GM18519 (cell line): ENCODE measurements at regions not wholly inside any gene's neighbourhood (a gene's known extent, or its start where the extent isn't known, plus 50 kb on each side); places are given as distances from the start of the nearest gene placed in this dataset.
"Not testable (repeated sequence)": the region's sequence is repeated elsewhere in the genome, so short reads cannot be mapped to it uniquely, and the experiment has no call there.

ENCODE experiments used
- ATAC-seq: cut with Tn5 transposase; IDR thresholded peaks from one replicate; pipeline ENCODE4 v1.9.1; 2021; ENCODE audit warnings: mild to moderate bottlenecking, moderate library complexity; ENCODE audit not compliant: unreplicated experiment, low FRiP score

DNA sequence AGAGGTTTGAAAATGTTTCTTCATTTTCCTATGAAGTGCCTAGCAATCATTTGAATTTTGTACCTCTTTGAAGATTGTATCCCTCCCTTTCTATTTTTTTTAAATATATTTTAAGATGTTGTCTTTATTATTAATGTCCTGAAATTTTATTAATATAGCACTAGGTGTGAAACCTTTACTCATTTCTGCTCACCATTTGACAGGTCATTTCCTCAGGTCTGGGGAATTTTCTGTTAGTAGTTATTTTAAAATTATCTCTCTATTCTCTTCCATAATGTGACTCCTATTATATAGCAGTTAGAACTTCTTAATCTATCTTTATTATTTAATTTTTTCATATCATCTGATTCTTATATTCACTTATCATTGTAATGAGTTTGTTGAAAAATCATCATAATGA lies 1038.6 kb upstream of the SLC39A10 start:
- ATAC-seq = no peak

DNA sequence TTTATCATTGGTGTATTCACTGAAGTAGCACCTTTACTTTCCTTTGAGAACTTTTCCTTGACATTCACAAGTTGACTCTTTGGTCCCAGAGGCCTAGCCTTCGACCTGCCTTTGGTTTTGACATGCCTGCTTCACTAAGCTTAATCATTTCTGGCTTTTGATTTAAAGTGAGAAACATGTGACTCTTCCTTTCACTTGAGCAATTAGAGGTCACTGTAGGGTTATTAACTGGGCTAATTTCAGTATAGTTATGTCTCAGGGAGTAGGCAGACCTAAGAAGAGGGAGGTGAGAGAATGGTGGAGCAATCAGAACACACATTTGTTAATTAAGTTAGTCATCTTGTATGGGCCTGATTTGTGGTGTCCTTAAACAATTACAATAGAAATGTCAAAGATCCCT lies 1040.7 kb upstream of the SLC39A10 start:
- ATAC-seq = peak; percentile 78

DNA sequence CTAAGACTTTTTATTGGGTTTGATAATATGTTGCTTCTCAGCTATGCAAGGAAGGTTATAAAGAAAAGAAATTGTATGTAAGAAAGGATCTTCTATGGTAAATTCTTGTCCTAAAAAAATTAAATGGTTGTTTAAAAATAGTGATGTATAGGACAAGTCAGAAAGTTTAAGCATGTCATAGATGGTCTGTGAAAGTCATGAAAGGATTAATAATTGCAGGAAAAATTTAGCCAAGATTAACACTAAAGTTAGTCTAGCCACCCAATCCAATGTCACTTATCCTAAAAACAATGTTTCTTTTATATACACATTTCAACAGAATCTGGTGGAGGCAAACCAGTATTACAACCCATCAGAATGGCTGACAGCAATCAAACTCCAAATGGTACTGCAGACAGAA lies 1046.7 kb upstream of the SLC39A10 start:
- no peak for ATAC-seq

DNA sequence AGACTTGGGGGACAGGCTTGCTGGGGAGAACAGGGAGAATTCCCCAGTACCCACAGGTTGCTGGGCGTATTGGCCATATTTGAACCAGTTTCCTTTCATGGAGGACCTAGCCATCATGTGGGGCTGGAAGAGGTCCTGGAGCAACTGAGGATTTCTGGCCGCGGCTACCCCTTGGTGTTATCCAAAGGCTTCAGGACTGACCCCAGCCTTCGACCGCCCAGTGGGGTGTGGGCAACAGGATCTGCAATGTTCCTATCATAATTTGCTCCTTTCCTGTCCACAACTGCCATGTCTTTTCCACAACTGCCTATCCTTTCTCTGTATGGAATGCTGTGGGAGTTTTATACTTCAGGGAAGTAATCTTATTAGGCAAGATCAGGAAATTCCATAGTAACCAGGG lies 1053.6 kb upstream of the SLC39A10 start:
- ATAC-seq = no peak

DNA sequence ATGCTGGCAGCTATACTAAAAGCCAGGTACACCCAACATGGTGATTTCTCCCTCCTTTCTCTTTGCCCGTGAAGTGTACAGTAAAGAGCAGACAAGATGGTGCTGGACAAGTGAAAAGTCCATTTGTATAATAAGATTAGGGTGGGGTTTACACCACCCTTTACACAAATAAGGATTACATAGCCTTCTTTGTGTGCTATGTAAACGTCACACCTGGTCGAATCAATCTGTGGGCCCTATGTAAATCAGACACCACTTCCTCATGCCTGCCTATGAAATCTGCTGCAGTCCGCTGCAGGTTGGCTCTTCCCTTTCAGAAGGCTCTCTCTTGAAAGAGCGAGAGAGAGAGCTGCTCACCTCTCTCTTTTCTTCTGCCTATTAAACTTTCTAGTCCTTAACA lies 1054.3 kb upstream of the SLC39A10 start:
- no peak for ATAC-seq

DNA sequence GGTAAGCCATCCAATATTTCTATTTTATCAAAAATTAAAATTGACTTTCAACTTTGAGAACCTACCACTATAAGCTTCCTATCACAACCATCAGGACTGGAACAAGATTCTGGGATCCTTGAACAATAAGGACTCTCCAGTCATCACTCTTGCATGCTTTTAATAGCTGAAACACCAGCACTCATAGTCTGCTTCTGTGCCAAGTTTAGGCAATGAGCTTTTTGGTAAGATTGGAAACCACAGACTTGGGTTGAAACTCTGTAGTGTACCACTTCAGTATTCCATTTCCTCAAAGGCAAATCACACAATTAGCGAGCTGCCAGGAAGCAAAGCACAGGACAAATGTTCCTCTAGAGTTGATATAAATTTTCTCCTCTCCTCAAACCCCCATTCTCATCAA lies 1065.8 kb upstream of the SLC39A10 start:
- ATAC-seq = no peak

DNA sequence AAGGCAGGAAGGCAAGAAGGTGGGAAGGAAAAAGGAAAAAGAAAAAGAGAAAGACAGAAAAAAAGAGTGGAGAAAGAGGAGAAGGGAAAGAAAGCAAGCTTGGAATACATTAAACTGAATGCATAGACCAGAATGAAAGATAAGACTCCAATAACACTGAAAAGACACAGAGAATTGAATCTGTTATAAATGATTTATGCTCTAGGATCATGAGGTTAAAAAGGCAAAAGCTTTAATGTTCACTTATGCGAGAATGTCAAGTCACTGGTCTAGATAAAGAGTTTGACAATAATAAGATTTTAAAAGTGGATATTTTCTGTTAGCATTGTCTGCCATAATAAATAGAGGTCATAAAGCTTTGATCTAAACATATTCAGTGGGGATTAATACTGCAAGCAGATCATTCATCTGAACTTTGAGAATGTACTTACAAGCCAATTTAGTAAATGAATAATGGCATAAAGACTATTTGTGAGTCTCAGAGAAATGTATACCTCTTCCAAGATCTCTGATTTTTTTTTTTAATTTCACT lies 1069.2 kb upstream of the SLC39A10 start:
- no peak for ATAC-seq

DNA sequence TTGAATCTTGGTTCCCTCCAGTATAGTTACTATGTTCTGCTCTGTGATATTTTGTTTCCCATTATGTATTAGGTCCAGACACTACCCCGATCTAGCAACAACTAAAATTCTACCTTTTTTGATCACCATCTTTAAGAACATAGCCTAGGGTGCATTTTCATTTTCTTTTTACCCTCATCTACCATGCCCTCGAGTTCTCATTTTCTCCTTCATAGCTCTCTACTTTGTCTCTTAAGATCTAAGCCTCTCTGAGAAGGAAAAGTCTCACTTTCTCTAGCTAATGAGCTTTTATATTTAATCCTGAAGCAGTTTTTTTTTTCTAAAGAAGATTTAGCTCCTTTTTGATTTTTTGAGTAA lies 1089.4 kb upstream of the SLC39A10 start:
- peak; percentile 35 for ATAC-seq

DNA sequence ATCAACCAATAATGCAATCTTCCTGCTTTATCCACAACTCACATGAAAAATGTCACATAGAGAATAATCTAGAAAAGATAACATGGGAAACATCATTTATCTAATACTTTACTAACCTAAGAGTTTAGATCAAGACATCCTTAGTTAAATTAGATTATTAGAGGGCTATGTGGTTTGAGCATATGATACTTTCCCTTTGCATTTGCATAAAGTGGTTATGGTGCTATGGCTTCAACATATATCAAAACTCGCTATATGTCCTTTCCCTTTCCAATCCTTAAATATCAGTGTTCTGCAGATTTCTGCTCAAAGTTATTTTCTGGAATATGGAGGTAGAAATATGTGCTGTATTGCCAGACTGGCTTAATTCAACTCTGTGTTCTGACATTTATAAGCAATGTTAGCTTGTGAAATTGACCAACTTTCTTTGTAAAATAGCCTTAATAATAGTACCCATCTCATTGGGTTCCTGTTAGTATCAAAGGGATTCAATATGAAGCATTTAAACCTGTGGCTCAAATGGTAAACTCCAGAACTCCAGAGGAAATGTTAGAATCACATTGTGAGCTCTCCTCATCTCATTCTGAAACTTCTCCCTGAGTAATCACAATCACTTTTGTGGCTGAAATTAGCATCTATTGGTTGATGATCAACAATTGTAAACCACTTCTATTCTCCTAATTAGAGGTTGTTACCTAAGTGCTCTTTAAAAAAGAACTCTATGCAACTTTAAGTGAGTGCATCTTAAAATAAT lies 1089.9 kb upstream of the SLC39A10 start:
- ATAC-seq = peak; percentile 67

DNA sequence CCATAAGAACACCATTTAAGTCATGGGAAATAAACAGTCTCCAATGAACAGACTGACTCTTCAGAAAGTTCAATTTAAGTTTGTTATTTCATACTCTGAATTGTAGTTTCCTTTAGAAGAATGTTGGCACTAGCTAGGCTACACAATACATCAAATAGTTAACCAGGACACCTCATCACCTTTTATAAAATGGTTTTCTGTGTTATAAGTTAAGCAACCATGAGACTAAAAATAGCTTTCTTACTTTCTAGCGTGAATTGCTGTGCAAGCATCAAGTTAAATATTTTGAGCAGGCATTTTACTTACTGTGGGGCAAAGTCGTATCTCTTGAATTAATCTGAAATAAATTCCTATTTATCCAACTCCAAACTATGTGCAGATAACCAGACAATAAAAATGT lies 1092.6 kb upstream of the SLC39A10 start:
- no peak for ATAC-seq

DNA sequence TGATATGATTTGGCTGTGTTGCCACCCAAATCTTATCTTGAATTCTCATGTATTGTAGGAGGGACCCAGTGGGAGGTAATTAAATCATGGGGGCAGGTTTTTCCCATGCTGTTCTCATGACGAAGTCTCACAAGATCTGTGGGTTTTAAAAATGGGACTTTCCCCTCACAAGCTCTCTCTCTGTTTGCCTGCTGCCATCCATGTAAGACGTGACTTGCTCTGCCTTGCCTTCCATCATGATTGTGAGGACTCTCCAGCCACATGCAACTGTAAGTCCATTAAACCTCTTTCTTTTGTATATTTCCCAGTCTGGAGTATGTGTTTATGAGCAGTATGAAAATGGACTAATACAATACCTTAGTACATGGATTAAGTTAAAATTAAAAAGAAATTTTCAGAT lies 1094.7 kb upstream of the SLC39A10 start:
- ATAC-seq = no peak

DNA sequence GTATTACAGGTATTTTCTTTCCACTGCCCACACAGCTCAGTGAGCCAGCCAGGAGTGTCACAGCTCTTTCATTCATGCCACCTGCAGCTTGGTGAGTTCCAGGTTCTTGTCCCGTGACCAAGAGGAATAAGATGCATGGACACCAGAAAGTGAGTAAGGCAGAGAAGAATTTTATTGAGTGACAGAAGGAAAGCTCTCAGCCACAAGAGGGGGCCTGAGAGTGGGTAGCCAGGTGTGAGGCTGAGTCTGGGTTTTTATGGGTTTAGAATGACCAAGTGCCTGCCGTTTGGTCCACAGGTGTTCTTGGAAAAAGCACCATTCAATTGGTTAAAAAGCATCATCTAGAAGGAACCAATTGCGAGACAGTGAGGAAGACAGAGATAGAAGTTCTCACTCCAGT lies 1097.1 kb upstream of the SLC39A10 start:
- ATAC-seq = no peak

DNA sequence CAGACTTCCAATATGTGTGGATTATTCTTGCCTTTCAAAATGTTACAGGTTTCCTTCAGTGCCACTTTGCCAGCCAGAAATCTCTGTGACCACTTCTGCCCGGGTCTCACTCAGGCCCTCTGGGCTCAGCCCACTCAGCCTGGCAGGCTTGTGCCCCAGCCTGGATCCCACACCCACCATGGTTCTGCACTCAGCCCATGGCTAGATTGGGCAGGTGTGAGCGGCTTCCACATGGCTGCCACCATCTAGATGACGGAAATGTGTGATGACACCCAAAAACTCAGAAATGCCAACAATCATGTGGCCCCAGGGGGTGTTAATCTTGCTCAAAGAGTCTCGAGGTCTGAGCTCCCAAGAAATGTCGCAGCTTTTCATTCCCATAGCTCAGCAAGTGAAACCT lies 1097.5 kb upstream of the SLC39A10 start:
- ATAC-seq = no peak

DNA sequence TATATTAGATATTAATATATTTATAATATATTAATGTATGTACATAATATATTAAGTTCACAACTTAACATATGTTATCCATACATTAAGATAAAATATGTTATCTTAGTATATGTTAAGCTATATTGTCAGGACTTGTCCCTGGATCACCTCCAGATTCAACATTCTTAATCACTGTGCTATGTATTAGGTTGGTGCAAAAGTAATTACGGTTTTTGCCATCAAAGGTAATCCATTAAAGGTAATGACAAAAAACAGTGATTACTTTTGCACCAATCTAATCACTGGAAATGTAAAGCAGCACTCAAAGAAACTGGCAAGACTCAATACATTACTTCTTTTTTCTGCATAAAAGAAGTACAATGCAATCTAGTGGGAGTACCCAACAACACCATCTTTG lies 1099.0 kb upstream of the SLC39A10 start:
- ATAC-seq = no peak

DNA sequence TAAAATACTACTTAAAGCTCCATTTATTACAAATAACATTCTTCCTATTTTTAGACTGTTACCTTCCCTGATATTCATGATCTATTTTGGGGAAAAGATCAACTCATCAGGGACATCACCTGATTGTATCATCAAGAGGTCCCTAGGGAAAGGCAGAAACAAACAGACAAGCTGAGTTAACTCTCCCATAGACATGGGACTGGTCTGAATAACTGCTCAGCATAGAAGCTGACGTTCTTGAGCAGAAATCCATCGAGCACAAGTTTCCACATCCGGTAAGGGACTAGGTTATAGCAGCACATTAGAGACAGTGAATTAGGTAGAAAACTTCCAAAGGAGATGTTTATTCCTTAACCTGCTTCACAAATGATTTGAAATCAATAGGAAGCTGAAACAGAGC lies 1100.4 kb upstream of the SLC39A10 start:
- no peak for ATAC-seq

DNA sequence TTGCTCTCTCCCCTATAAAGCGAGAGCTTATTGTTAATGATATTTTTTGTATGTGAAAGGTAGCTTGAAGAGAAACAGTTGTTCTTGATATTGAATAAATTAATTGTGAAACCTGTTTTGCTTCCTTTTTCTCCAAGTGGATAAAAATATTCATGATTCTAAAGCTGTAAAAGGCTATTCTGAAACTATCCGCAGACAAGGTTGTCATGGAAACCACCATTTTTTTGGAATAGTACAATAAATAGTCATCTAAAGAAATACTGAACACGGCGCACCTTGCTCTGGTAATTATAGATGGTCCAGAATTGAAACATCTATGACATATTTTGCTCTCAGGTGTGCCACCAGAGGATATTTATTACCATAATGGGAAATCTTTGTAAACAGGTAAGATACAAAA lies 1103.0 kb upstream of the SLC39A10 start:
- ATAC-seq = no peak

DNA sequence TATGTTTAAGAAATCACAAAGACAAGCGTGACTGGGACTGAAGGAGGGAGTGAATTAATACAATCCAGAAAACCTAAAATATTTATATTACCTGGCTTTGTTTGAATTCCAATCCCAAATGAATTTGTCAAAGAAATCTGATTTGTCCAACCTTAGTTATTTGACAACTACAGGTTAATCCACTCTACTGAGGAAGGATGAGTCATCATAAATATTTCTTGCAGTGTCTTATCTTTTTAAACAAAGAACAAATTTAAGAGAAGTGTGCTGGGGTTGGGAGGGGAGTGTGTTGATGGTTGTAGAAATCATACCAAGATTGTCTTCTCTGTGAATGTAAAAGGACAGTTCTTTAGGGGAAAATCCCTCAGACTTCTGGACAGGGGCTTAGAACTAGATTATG lies 1106.3 kb upstream of the SLC39A10 start:
- ATAC-seq = no peak

DNA sequence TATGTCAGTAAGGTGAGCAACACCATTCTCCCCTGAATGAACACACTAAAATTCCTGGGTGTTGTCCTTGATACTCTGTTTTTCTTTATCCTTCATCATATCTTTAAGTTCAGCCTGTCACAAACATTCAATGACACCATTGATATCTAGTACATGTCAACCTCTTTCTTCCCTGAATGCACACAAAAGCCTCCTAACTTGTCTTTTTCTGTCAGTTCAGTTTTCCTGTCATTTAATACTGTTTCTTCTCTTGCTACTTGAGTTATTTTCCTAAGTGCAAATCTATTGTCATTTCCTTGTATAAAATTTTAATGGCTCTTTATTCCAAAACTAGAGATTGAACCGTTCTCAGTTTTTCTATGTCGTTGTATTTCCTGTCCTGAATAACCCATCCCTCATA lies 1107.6 kb upstream of the SLC39A10 start:
- ATAC-seq = no peak

DNA sequence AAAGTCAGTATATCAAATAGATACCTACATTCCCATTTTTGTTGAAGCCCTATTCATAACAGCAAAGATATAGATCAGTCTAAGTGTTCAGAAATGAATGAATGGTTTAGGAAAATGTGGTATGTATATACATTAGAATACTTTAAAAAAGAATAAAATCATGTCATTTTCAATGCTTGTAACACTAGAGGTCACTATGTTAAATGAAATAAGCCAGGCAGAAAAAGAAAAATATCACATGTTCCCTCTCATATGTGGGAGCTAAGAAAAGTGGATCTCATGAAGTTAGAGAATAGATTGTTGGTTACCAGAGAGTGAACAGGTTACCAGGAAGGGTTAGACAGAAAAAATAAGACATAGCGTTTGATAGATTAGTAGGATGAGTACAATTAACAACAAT lies 1111.0 kb upstream of the SLC39A10 start:
- no peak for ATAC-seq

DNA sequence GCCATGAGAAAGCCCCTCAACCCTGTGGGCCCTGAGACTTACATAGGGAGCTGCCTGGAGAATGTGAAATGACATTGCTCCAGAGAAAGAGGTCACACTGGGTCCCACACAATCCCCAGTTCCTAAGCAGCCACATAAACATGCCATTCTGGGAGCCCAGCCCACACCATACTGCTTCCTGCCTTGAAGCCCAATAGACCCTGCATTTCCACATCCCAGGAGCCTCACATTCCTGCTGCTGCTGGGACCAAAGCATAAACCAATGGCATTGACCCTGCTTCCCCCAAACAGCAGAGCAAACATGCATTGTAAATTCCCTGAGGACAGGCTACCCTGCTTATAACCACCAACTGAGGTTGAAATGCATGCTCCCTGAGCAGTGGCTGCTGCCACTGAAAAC lies 1117.6 kb upstream of the SLC39A10 start:
- ATAC-seq = no peak

DNA sequence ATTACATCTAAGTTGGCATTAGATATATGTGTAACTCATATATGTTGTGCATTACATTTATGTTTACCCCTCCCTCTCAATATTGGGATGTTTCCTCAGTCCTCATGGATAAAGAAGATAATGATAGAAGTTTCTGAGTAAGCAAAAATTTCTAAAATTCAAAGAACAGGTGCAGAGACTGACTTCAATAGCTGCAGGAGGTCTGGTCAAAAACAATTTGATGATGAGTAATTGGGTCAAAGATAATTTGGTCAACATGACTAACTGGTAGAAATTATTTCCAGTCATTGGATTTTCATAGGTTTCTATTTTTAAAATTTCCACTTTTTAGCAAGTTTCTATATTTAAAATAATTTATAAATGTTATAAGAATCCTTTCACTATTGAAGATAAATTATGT lies 1130.9 kb upstream of the SLC39A10 start:
- no peak for ATAC-seq

DNA sequence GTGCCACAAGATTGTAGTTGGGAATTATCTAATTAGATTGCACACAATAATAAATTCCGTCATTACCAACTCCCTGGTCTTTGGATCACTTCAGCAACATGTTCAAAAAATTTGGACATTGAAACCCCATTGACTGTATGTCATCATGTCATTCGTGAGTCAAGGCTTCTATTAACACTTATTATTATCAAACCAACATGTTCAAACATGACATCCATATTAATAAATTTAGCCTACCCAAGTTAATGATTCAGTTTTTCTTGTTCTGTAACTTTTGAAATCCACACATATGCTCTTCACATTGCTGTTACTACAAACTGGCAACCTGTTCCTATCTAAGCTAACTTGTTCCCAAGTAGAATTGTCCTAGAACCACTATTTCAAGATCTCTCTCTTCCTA lies 1142.7 kb upstream of the SLC39A10 start:
- no peak for ATAC-seq

DNA sequence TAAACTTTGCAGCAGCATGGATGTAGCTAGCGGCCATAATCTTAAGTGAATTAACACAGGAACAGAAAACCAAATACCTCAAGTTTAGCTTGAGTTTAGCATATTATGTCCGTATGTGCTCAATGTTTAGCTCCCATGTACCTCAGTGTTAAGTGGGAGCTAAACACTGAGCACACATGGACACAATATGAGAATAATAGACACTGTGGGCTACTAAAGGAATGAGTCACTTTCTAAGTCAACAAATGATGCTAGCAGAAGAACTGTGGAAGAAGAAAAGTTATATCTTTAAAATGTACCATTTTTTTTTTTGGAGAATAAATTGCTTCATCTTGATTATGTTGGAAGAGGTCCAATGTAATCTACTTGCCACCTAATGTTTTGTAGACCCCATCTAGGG lies 1146.0 kb upstream of the SLC39A10 start:
- ATAC-seq = not testable (repeated sequence)
